Endothelial cell (in vitro differentiated cells): ENCODE measurements at regions not wholly inside any gene's neighbourhood (a gene's known extent, or its start where the extent isn't known, plus 50 kb on each side); places are given as distances from the start of the nearest gene placed in this dataset.
"Not testable (repeated sequence)": the region's sequence is repeated elsewhere in the genome, so short reads cannot be mapped to it uniquely, and the experiment has no call there.

Experiments
- DNase-seq: peaks from one replicate; pipeline ENCODE4 v3.0.0; 2021; ENCODE audit warnings: low spot score
- H3K27ac Mint-ChIP-seq: one replicate; pipeline ENCODE4 v1.8.0; 2021; ENCODE audit warnings: mixed read lengths, inconsistent platforms; ENCODE audit not compliant: unreplicated experiment
- H3K27me3 Mint-ChIP-seq: one replicate; pipeline ENCODE4 v1.8.0; 2021; ENCODE audit warnings: mild to moderate bottlenecking, moderate library complexity, mixed read lengths, inconsistent platforms; ENCODE audit not compliant: unreplicated experiment
- H3K36me3 Mint-ChIP-seq: one replicate; pipeline ENCODE4 v1.8.0; 2021; ENCODE audit warnings: mild to moderate bottlenecking, low read depth, mixed read lengths, inconsistent platforms; ENCODE audit not compliant: unreplicated experiment
- H3K4me1 Mint-ChIP-seq: one replicate; pipeline ENCODE4 v1.8.0; 2021; ENCODE audit warnings: mild to moderate bottlenecking, mixed read lengths, inconsistent platforms; ENCODE audit not compliant: unreplicated experiment
- H3K4me3 Mint-ChIP-seq: one replicate; pipeline ENCODE4 v1.8.0; 2021; ENCODE audit warnings: mild to moderate bottlenecking, mixed read lengths, inconsistent platforms; ENCODE audit not compliant: unreplicated experiment
- H3K9me3 Mint-ChIP-seq: one replicate; pipeline ENCODE4 v1.8.0; 2021; ENCODE audit warnings: mixed read lengths, inconsistent platforms; ENCODE audit not compliant: unreplicated experiment
- TF ChIP-seq, protein P1 (sequence below): fragments of 200-600 bp; sonication (generic); IDR thresholded peaks from one replicate; pipeline ENCODE4 v1.5.0; 2021; ENCODE audit warnings: antibody characterized with exemption; ENCODE audit not compliant: unreplicated experiment

DNA sequence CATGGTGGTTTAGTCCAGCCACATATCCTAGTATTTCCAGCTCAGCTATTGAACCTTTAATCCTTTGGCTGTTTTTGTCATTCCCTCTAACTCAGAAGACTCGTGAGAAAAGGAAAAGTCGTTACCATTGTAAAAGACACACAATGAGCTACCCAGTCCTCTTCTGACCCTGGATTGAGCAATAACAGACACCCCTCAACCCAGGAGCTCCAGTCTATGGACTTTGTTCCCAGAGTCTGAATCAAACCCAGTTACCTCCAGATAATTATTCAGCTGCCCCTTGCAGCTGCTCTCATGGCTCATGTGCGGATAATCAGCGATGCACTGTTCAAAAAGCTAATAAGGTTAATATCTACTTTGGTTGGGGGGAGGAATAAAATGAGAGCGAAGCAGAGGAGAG, 402.4 kb downstream of the BTG1 start:
- Mint-ChIP-seq H3K27me3 (no peaks in the 10 kb centered on the region), H3K9me3 (no peaks in the 10 kb centered on the region), H3K36me3 (no peaks in the 10 kb centered on the region), H3K4me3 (no peak overlapping the region), H3K4me1 (no peaks in the 10 kb centered on the region), H3K27ac (no peak overlapping the region)
- no peak for DNase-seq
- TF ChIP-seq, protein P1, sequence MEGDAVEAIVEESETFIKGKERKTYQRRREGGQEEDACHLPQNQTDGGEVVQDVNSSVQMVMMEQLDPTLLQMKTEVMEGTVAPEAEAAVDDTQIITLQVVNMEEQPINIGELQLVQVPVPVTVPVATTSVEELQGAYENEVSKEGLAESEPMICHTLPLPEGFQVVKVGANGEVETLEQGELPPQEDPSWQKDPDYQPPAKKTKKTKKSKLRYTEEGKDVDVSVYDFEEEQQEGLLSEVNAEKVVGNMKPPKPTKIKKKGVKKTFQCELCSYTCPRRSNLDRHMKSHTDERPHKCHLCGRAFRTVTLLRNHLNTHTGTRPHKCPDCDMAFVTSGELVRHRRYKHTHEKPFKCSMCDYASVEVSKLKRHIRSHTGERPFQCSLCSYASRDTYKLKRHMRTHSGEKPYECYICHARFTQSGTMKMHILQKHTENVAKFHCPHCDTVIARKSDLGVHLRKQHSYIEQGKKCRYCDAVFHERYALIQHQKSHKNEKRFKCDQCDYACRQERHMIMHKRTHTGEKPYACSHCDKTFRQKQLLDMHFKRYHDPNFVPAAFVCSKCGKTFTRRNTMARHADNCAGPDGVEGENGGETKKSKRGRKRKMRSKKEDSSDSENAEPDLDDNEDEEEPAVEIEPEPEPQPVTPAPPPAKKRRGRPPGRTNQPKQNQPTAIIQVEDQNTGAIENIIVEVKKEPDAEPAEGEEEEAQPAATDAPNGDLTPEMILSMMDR = no peak

DNA sequence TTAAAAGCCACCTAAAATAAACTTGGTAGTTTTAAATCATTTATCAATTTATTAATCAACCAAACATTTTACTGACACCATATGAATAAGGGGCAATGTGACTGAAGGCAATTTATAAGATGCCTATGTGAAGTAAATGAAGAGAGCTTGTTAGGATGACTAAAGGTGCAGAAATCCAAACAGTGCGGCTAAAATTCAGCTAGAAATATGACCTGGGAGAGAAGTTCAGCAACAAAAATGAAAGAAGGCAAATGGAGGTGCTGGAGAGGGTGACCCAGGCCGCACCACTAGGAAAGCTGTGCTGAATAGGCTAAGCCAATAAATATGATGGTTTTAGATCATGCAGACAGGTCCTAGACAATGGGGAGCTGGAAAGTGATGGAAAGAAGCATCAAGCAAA, 403.7 kb downstream of the BTG1 start:
- Mint-ChIP-seq H3K4me1 (no peaks in the 10 kb centered on the region), H3K9me3 (no peaks in the 10 kb centered on the region), H3K27ac (no peak overlapping the region), H3K27me3 (no peaks in the 10 kb centered on the region), H3K4me3 (no peak overlapping the region), H3K36me3 (no peaks in the 10 kb centered on the region)
- TF ChIP-seq, protein P1 = no peak
- DNase-seq = no peak

DNA sequence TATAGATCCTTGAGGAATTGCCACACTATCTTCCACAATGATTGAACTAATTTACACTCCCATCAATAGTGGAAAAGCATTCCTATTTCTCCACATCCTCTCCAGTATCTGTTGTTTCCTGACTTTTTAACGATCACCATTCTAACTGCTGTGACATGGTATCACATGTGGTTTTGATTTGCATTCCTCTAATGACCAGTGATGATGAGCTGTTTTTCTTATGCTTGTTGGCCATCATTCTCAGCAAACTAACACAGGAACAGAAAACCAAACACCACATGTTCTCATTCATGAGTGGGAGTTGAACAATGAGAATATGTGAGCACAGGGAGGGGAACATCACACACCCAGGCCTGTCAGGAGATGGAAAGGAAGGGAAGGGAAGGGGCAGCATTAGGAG, 411.8 kb downstream of the BTG1 start:
- H3K36me3 Mint-ChIP-seq, H3K4me1 Mint-ChIP-seq, H3K27me3 Mint-ChIP-seq, H3K4me3 Mint-ChIP-seq, H3K27ac Mint-ChIP-seq, H3K9me3 Mint-ChIP-seq, DNase-seq: not testable (repeated sequence)

DNA sequence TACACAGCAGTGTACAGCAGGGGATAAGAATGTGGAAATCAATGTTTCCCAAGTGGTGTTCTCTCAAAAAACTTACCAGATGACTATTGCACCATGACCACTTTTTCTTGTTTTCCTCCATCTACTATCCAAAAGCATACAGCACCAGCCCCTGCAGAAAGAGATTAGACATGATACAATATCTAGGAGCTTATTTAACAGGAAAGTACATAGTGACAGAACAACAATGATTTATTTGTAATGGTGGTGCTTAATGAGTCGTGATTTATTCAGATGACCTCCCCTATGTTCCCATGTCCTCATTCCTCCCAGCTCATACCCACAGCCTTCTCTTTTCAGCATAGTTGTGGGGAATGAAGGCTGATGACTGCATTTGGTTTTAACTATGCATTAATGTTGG, 413.6 kb downstream of the BTG1 start:
- Mint-ChIP-seq H3K4me3 (no peak overlapping the region), H3K27me3 (no peaks in the 10 kb centered on the region), H3K27ac (no peak overlapping the region), H3K4me1 (no peaks in the 10 kb centered on the region), H3K36me3 (no peaks in the 10 kb centered on the region), H3K9me3 (no peaks in the 10 kb centered on the region)
- no peak for DNase-seq
- TF ChIP-seq, protein P1 = no peak

DNA sequence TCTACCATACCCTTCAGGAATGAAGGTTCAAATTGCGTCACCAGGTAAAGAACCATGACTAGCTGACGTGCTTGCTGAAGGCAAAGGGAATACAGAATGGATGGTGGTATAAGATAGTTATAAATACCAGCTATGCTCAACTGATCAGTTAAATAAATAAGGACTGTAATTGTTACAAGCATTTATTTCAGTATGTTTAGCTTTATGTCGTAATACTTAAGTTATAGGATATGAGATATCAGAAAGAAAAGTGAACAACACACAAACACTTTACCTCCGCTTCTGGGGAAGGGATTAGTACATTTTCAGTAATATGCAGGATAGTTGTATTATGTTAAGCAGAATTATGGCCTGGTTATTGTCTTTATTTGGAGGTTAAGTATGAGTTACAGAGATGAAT, 416.1 kb downstream of the BTG1 start:
- Mint-ChIP-seq H3K27me3 (no peaks in the 10 kb centered on the region), H3K9me3 (no peaks in the 10 kb centered on the region), H3K36me3 (no peaks in the 10 kb centered on the region), H3K4me1 (no peaks in the 10 kb centered on the region), H3K4me3 (no peak overlapping the region), H3K27ac (no peak overlapping the region)
- TF ChIP-seq, protein P1 = no peak
- no peak for DNase-seq

DNA sequence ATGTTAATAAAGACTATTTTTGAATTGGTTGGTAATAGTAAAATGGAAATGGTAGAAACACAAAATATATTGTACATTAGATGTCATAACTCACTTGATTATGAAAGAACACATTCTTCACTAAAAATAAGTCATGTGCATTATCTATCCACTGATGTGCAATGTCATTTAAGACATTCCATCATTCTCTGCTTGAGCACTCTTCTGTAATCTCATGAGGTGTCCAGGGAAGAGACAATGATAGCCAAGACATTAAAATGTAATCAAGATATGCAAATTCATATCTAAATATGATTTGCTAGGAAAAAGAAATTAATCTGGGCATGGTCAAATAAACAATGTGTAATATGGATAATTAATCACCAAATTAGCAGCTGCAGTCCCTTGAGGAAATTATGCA, 422.5 kb downstream of the BTG1 start:
- Mint-ChIP-seq H3K4me3 (no peak overlapping the region), H3K4me1 (no peaks in the 10 kb centered on the region), H3K27ac (no peak overlapping the region), H3K36me3 (no peaks in the 10 kb centered on the region), H3K9me3 (no peaks in the 10 kb centered on the region), H3K27me3 (no peaks in the 10 kb centered on the region)
- no peak for DNase-seq
- TF ChIP-seq, protein P1 = no peak
